ENCODE measurements at regions not wholly inside any gene's neighbourhood (a gene's known extent, or its start where the extent isn't known, plus 50 kb on each side); places are given as distances from the start of the nearest gene placed in this dataset.
"Not testable (repeated sequence)": the region's sequence is repeated elsewhere in the genome, so short reads cannot be mapped to it uniquely, and the experiment has no call there.

- DNase-seq (ENCODE audit: low read depth), result no peak
These were observed 265.7 kb downstream of the FAM170A start for GRCh38 chr5:119895066-119895465.

- no peak for DNase-seq (ENCODE audit: low read depth)
These were observed 267.6 kb downstream of the FAM170A start for GRCh38 chr5:119896826-119897536.

GRCh38 chr5:119897537-119898370, 268.4 kb downstream of the FAM170A start:
- DNase-seq (ENCODE audit: low read depth), result no peak

GRCh38 chr5:119899981-119900380, 270.6 kb downstream of the FAM170A start:
- no peak for DNase-seq (ENCODE audit: low read depth)

- no peak for DNase-seq (ENCODE audit: low read depth)
These were observed 273.2 kb downstream of the FAM170A start for GRCh38 chr5:119902593-119902992.

GRCh38 chr5:119913425-119913824, 284.1 kb downstream of the FAM170A start:
- DNase-seq (ENCODE audit: low read depth), result no peak

- no peak for DNase-seq (ENCODE audit: low read depth)
These were observed 289.9 kb downstream of the FAM170A start for GRCh38 chr5:119919279-119919678.

- DNase-seq (ENCODE audit: low read depth), result no peak
These were observed 296.9 kb downstream of the FAM170A start for GRCh38 chr5:119926301-119926700.

GRCh38 chr5:119928974-119929373, 299.6 kb downstream of the FAM170A start:
- no peak for DNase-seq (ENCODE audit: low read depth)

- no peak for DNase-seq (ENCODE audit: low read depth)
These were observed 301.1 kb downstream of the FAM170A start for GRCh38 chr5:119930490-119930889.

- DNase-seq (ENCODE audit: low read depth), result peak; percentile 16
These were observed 313.8 kb downstream of the FAM170A start for GRCh38 chr5:119943148-119943547.

GRCh38 chr5:119945691-119946090, 316.3 kb downstream of the FAM170A start:
- no peak for DNase-seq (ENCODE audit: low read depth)

- DNase-seq (ENCODE audit: low read depth), result no peak
These were observed 318.8 kb downstream of the FAM170A start for GRCh38 chr5:119948162-119948561.

- no peak for DNase-seq (ENCODE audit: low read depth)
These were observed 320.2 kb downstream of the FAM170A start for GRCh38 chr5:119949426-119949999.

- DNase-seq (ENCODE audit: low read depth), result no peak
These were observed 322.1 kb downstream of the FAM170A start for GRCh38 chr5:119951330-119951934.

- DNase-seq (ENCODE audit: low read depth), result no peak
These were observed 324.1 kb downstream of the FAM170A start for GRCh38 chr5:119953474-119953873.

GRCh38 chr5:119954106-119954505, 324.7 kb downstream of the FAM170A start:
- no peak for DNase-seq (ENCODE audit: low read depth)

GRCh38 chr5:119961993-119962392, 332.6 kb downstream of the FAM170A start:
- DNase-seq (ENCODE audit: low read depth), result no peak

- DNase-seq (ENCODE audit: low read depth), result no peak
These were observed 336.7 kb downstream of the FAM170A start for GRCh38 chr5:119966028-119966427.

GRCh38 chr5:119968690-119969089, 339.3 kb downstream of the FAM170A start:
- no peak for DNase-seq (ENCODE audit: low read depth)

- not testable (repeated sequence) for DNase-seq (ENCODE audit: low read depth)
These were observed 357.7 kb downstream of the FAM170A start for GRCh38 chr5:119987077-119987476.

GRCh38 chr5:119991625-119992024, 362.3 kb downstream of the FAM170A start:
- DNase-seq (ENCODE audit: low read depth), result no peak
